LNCAP (cell line): ENCODE measurements at regions not wholly inside any gene's neighbourhood (a gene's known extent, or its start where the extent isn't known, plus 50 kb on each side); places are given as distances from the start of the nearest gene placed in this dataset.

Source experiments
- TF ChIP-seq, protein P1 (sequence below): fragments of 450-650 bp; IDR thresholded peaks from 2 replicates; pipeline ENCODE4 v1.5.1; 2017; ENCODE audit warnings: mild to moderate bottlenecking

DNA sequence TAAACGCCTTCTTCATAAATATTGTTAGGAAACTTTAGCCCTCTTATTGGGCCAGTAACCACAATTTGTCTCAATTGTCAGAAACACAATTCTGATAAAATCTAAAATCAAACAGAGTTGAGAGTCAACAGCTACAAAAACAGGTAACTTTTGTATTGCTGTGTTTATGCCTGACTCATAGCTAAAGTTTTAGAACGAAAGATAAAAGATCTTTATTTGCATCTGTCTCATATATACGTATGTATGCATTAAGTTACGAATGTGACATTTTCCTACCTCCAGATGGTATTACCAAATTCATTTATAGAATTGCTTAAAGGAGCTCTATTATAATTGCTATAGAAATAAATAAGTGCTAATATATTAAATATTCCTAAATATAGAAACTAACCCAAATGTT, 887.9 kb upstream of the NDST4 start:
- TF ChIP-seq, protein P1, sequence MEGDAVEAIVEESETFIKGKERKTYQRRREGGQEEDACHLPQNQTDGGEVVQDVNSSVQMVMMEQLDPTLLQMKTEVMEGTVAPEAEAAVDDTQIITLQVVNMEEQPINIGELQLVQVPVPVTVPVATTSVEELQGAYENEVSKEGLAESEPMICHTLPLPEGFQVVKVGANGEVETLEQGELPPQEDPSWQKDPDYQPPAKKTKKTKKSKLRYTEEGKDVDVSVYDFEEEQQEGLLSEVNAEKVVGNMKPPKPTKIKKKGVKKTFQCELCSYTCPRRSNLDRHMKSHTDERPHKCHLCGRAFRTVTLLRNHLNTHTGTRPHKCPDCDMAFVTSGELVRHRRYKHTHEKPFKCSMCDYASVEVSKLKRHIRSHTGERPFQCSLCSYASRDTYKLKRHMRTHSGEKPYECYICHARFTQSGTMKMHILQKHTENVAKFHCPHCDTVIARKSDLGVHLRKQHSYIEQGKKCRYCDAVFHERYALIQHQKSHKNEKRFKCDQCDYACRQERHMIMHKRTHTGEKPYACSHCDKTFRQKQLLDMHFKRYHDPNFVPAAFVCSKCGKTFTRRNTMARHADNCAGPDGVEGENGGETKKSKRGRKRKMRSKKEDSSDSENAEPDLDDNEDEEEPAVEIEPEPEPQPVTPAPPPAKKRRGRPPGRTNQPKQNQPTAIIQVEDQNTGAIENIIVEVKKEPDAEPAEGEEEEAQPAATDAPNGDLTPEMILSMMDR, result no peak

DNA sequence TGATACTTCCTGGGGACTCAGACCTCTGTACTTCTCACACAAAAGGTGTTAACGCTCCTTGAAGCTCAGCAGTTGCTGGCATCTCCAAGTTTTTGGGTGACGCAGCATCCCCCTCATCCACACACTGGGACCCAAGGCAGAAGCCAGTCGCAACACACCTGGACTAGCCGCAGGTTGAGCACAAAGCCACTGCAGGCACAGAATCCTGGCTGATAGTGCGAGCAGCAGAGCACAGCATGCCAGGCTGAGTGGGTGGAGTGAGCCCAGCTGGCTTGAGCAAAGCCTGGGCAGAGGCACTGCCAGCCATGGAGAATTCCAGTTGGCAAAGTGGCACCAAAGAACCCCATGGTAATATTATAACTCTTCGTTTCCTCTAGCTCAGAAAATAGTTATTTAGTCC, 873.2 kb upstream of the NDST4 start:
- TF ChIP-seq, protein P1, result no peak

DNA sequence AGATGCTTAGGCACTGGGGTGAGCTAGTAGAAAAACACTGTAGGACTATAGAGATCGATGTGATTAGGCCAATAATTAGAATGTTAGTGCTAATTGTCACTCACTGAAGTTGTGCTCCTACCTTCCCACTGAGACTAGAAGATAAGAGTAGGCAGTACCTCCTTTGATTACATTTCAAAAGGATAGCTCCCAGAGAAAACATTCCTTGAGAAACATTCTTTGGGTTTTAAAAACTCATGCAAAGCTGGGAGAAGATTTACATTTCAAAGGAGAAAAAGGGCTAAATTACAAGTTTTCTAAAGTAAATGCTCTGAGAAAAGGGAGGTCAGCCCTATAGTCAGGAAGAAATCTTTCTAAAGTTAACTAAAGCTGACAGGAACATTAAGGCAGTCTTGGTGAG, 860.3 kb upstream of the NDST4 start:
- TF ChIP-seq, protein P1, result no peak

DNA sequence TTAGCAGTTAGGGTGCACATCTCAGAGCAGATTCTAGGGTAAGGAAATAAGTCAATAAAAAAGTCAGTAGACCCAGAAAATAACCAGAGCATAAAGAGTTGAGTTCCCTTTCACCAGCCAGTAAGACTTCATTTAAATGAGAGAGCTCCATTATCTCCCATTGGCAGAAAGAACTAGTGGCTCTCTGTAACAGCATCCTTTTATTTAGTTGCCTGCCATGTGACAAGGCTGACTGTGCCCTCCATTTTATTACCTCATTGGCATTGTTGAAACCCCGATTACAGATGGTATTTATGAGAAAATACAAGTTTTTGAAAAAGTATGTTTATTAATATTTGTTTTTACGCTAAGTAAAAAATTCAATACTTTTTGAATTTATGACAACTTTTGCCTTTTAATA, 859.5 kb upstream of the NDST4 start:
- TF ChIP-seq, protein P1, result no peak

DNA sequence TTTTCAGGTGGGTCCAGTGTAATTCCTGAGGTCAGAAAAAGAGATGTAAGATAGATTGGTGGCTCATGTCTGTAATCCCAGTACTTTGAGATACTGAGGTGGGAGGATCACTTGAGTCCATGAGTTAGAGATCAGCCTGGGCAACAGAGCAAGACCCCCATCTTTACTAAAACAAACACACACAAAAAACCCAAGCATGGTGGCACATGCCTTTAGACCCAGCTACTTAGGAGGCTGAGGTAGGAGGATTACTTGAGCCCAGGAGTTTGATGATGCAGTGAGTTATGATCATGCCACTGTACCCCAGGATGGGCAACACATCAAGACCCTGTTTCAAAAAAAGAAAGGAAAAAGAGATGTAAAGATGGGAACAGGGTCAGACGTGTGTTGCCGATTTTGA, 857.4 kb upstream of the NDST4 start:
- TF ChIP-seq, protein P1, result no peak

DNA sequence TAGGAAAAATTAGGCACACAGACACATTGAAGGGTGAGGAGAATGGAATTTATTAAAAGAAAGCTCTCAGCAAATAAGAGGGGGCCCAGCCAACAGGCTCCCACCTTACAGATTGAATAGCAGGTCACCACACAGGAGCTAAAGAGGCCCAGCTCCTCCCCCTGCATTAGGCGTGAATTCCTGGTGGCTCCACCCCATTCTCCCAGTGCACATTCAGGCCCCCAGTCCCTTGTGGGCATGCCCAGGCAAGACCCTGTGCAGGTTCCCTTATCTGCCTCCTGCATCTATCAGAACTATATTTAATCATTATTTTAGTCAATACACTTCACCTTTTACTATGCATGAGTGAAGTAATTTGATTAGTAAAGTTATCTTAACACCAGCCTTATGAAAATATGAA, 856.3 kb upstream of the NDST4 start:
- TF ChIP-seq, protein P1, result no peak

DNA sequence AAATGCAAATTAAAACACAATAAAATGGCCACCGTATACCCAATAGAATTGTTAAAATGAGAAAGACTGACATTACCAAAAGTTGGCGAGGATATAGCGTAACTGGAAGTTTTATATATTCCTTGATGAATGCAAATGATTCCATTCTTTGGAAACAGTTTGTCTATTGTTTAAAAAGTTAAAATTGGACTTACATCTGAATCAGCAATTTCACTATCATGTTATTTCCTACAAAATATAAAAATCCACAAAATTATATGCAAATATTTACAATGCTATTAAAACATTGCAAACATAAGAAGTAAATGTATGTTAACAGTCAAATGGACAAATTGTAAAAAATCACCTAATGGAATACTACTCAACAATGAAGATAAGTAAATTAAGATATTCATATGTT, 852.2 kb upstream of the NDST4 start:
- TF ChIP-seq, protein P1, result no peak

DNA sequence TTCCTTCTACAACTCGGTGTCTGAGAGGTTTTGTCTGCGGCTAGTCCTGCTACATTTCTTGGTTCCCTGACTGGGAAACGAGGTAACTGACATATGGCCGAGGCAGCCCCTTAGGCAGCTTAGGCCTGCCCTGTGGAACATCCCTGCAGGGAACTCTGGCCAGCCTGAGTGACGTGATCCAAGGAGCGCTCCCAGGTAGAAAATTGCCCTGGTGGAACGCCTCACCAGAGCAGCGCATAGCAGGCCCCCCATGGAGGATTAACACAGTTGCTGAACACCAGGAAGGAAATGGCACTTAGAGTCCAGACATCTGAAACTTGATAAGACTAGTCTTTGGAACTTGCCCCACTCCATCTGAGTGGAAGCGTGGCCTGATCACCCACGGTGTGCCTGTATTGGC, 837.4 kb upstream of the NDST4 start:
- TF ChIP-seq, protein P1, result no peak
